H9 (cell line): ENCODE measurements at regions not wholly inside any gene's neighbourhood (a gene's known extent, or its start where the extent isn't known, plus 50 kb on each side); places are given as distances from the start of the nearest gene placed in this dataset.

Experiments used
- DNase-seq: peaks from one replicate; pipeline ENCODE4 v3.0.0-alpha.2; 2017
- H2AFZ ChIP-seq: one replicate; pipeline ENCODE4 v1.6.1; 2013; ENCODE audit warnings: mild to moderate bottlenecking, low read length, control low read depth, moderate library complexity
- H2AK5ac ChIP-seq: 2 replicates; pipeline ENCODE4 v1.6.1; 2013; ENCODE audit warnings: low read length, control low read depth, mixed read lengths; ENCODE audit not compliant: insufficient read length
- H2BK120ac ChIP-seq: one replicate; pipeline ENCODE4 v1.6.1; 2013; ENCODE audit warnings: low read depth, mild to moderate bottlenecking, low read length, control low read depth, inconsistent platforms; ENCODE audit not compliant: poor library complexity, severe bottlenecking
- H2BK12ac ChIP-seq: 2 replicates; pipeline ENCODE4 v1.6.1; 2013; ENCODE audit warnings: low read length, control low read depth, mixed read lengths, low read depth; ENCODE audit not compliant: insufficient read length
- H2BK15ac ChIP-seq: 2 replicates; pipeline ENCODE4 v1.6.1; 2013; ENCODE audit warnings: low read depth, low read length, control low read depth
- H2BK20ac ChIP-seq: one replicate; pipeline ENCODE4 v1.6.1; 2013; ENCODE audit warnings: low read depth, mild to moderate bottlenecking, low read length, control low read depth, inconsistent platforms; ENCODE audit not compliant: poor library complexity, severe bottlenecking
- H2BK5ac ChIP-seq: 2 replicates; pipeline ENCODE4 v1.6.1; 2013; ENCODE audit warnings: low read length, control low read depth, mixed read lengths; ENCODE audit not compliant: insufficient read length
- H3K14ac ChIP-seq: 2 replicates; pipeline ENCODE4 v1.6.1; 2013; ENCODE audit warnings: low read length, control low read depth; ENCODE audit not compliant: insufficient read depth
- H3K18ac ChIP-seq: 2 replicates; pipeline ENCODE4 v1.6.1; 2013; ENCODE audit warnings: low read depth, mild to moderate bottlenecking, mixed read lengths, low read length, control low read depth; ENCODE audit not compliant: insufficient read length
- H3K23ac ChIP-seq: 2 replicates; pipeline ENCODE4 v1.6.1; 2013; ENCODE audit warnings: low read length, control low read depth, mixed read lengths, low read depth; ENCODE audit not compliant: insufficient read length
- H3K23me2 ChIP-seq: 2 replicates; pipeline ENCODE4 v1.6.1; 2013; ENCODE audit warnings: low read depth, mild to moderate bottlenecking, mixed read lengths, low read length, control low read depth; ENCODE audit not compliant: insufficient read length, poor library complexity, severe bottlenecking
- H3K27ac ChIP-seq: 2 replicates; pipeline ENCODE4 v1.5.1; 2013; ENCODE audit warnings: low read length, control low read depth, mixed read lengths, low read depth; ENCODE audit not compliant: insufficient read length
- H3K27me3 ChIP-seq: 2 replicates; pipeline ENCODE4 v1.6.1; 2013; ENCODE audit warnings: low read length, control low read depth, inconsistent platforms; ENCODE audit not compliant: insufficient read depth
- H3K4ac ChIP-seq: 2 replicates; pipeline ENCODE4 v1.6.1; 2013; ENCODE audit warnings: low read depth, mild to moderate bottlenecking, control low read depth, inconsistent platforms, low read length, moderate library complexity
- H3K4me1 ChIP-seq: 2 replicates; pipeline ENCODE4 v1.6.1; 2013; ENCODE audit warnings: low read length, control low read depth, inconsistent platforms; ENCODE audit not compliant: insufficient read depth
- H3K4me2 ChIP-seq: 2 replicates; pipeline ENCODE4 v1.6.1; 2013; ENCODE audit warnings: low read length, control low read depth, mixed read lengths; ENCODE audit not compliant: insufficient read length, insufficient read depth
- H3K56ac ChIP-seq: 2 replicates; pipeline ENCODE4 v1.6.1; 2013; ENCODE audit warnings: low read depth, mild to moderate bottlenecking, mixed read lengths, low read length, control low read depth; ENCODE audit not compliant: insufficient read length
- H3K79me1 ChIP-seq: 2 replicates; pipeline ENCODE4 v1.6.1; 2013; ENCODE audit warnings: low read depth, mild to moderate bottlenecking, moderate library complexity, low read length, control low read depth, inconsistent platforms; ENCODE audit not compliant: insufficient read depth, poor library complexity, severe bottlenecking
- H3K79me2 ChIP-seq: 2 replicates; pipeline ENCODE4 v1.6.1; 2013; ENCODE audit warnings: low read length, control low read depth, inconsistent platforms; ENCODE audit not compliant: insufficient read depth
- H3K9ac ChIP-seq: 2 replicates; pipeline ENCODE4 v1.6.1; 2013; ENCODE audit warnings: low read length, control low read depth, mixed read lengths; ENCODE audit not compliant: insufficient read length; ENCODE audit errors: extremely low read depth
- H3K9me3 ChIP-seq: one replicate; pipeline ENCODE4 v1.6.1; 2013; ENCODE audit warnings: low read depth, low read length, inconsistent platforms; ENCODE audit not compliant: control insufficient read depth
- H3T11ph ChIP-seq: one replicate; pipeline ENCODE4 v1.6.1; 2013; ENCODE audit warnings: mild to moderate bottlenecking, low read length, control low read depth, inconsistent platforms
- H4K20me1 ChIP-seq: one replicate; pipeline ENCODE4 v1.6.1; 2013; ENCODE audit not compliant: control insufficient read depth, insufficient read length, insufficient read depth
- H4K5ac ChIP-seq: 2 replicates; pipeline ENCODE4 v1.6.1; 2013; ENCODE audit warnings: low read depth, mild to moderate bottlenecking, mixed read lengths, low read length, control low read depth; ENCODE audit not compliant: insufficient read length
- H4K8ac ChIP-seq: replicated peaks from 2 replicates; pipeline ENCODE4 v1.6.1; 2013; ENCODE audit warnings: low read length, control low read depth, mixed read lengths, low read depth; ENCODE audit not compliant: insufficient read length
- H4K91ac ChIP-seq: 2 replicates; pipeline ENCODE4 v1.6.1; 2013; ENCODE audit warnings: low read depth, mild to moderate bottlenecking, moderate library complexity, mixed read lengths, low read length, control low read depth; ENCODE audit not compliant: insufficient read length
- H3K27ac Mint-ChIP-seq, 3 experiments: 2 replicates in 2 of 3; 3 replicates in 1 of 3; pipeline ENCODE4 v1.8.0; 2020 to 2021; ENCODE audit warnings: mixed read lengths in 3 of 3, mild to moderate bottlenecking in 1 of 3, moderate library complexity in 1 of 3
- H3K27me3 Mint-ChIP-seq: 2 replicates; pipeline ENCODE4 v1.8.0; 2021; ENCODE audit warnings: low read depth, mild to moderate bottlenecking, moderate library complexity, mixed read lengths
- H3K36me3 Mint-ChIP-seq, 3 experiments: 2 replicates in 2 of 3; 3 replicates in 1 of 3; pipeline ENCODE4 v1.8.0; 2020 to 2021; ENCODE audit warnings: low read depth in 3 of 3, mixed read lengths in 3 of 3; ENCODE audit not compliant: insufficient read depth in 1 of 3
- H3K4me1 Mint-ChIP-seq, 2 experiments: 2 replicates each; pipeline ENCODE4 v1.8.0; 2020; ENCODE audit warnings: mixed read lengths in 2 of 2
- H3K4me3 Mint-ChIP-seq, 2 experiments: 2 replicates in 1 of 2; 3 replicates in 1 of 2; pipeline ENCODE4 v1.8.0; 2020 to 2021; ENCODE audit warnings: mild to moderate bottlenecking in 2 of 2, mixed read lengths in 2 of 2, moderate library complexity in 1 of 2
- H3K9me3 Mint-ChIP-seq, 2 experiments: 2 replicates in 1 of 2; 3 replicates in 1 of 2; pipeline ENCODE4 v1.8.0; 2020; ENCODE audit warnings: mild to moderate bottlenecking in 2 of 2, mixed read lengths in 2 of 2, moderate library complexity in 1 of 2
- WGBS: extraction: QIAGEN DNeasy Blood & Tissue Kit; methylation state at CpG from one replicate; pipeline ENCODE4 v1.1.7; 2013; ENCODE audit warnings: missing lambda C conversion rate, low lambda C conversion rate, mixed read lengths; ENCODE audit not compliant: insufficient read length; ENCODE audit errors: extremely low coverage; 5-methylcytosine and 5-hydroxymethylcytosine counted together
- TF ChIP-seq, protein P1 (sequence below): fragments of 200-600 bp; sonication (generic); conservative IDR thresholded peaks from 3 replicates; pipeline ENCODE4 v1.8.0; 2021; ENCODE audit warnings: antibody characterized with exemption, mild to moderate bottlenecking

- Histone ChIP-seq H3K4me1 (peaks cover 9% of the 10 kb centered on the region; the same call in 1 of the 2 replicates), H2BK12ac (no peak overlapping the region), H2BK20ac (no peak overlapping the region), H3K56ac (no peak overlapping the region), H3K23me2 (no peaks in the 10 kb centered on the region), H3K79me1 (no peaks in the 10 kb centered on the region), H3K27ac (peak overlapping the region; percentile 39), H2AK5ac (no peak overlapping the region), H2AFZ (no peak overlapping the region), H3K9ac (no peak overlapping the region), H3K27me3 (no peaks in the 10 kb centered on the region), H4K91ac (no peak overlapping the region), H3K79me2 (no peaks in the 10 kb centered on the region), H2BK120ac (no peak overlapping the region), H3K9me3 (no peaks in the 10 kb centered on the region), H3K14ac (no peak overlapping the region), H4K20me1 (no peaks in the 10 kb centered on the region), H4K8ac (no peak overlapping the region), H3K18ac (no peak overlapping the region), H4K5ac (no peak overlapping the region), H3K23ac (no peak overlapping the region), H3T11ph (no peak overlapping the region), H3K4me2 (peak overlapping the region; percentile 32), H2BK5ac (no peak overlapping the region), H3K4ac (no peak overlapping the region), H2BK15ac (no peak overlapping the region)
- WGBS: no CpG with 5 or more reads among the region's 2 CpGs
- Mint-ChIP-seq H3K4me1 (peaks cover 39 to 47% of the 10 kb centered on the region in 2 experiments), H3K4me3 (no peak overlapping the region), H3K27ac (peak overlapping the region in 1 of 3 experiments; percentile 97; a peak in 4 of 7 replicates), H3K36me3 (peaks cover 0 to 5% (median 0%) of the 10 kb centered on the region in 3 experiments; a peak in 2 of 7 replicates), H3K27me3 (no peaks in the 10 kb centered on the region; the same call in 1 of the 2 replicates), H3K9me3 (no peaks in the 10 kb centered on the region)
- no peak for DNase-seq
- TF ChIP-seq, protein P1, sequence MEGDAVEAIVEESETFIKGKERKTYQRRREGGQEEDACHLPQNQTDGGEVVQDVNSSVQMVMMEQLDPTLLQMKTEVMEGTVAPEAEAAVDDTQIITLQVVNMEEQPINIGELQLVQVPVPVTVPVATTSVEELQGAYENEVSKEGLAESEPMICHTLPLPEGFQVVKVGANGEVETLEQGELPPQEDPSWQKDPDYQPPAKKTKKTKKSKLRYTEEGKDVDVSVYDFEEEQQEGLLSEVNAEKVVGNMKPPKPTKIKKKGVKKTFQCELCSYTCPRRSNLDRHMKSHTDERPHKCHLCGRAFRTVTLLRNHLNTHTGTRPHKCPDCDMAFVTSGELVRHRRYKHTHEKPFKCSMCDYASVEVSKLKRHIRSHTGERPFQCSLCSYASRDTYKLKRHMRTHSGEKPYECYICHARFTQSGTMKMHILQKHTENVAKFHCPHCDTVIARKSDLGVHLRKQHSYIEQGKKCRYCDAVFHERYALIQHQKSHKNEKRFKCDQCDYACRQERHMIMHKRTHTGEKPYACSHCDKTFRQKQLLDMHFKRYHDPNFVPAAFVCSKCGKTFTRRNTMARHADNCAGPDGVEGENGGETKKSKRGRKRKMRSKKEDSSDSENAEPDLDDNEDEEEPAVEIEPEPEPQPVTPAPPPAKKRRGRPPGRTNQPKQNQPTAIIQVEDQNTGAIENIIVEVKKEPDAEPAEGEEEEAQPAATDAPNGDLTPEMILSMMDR: no peak
These were observed 65.6 kb upstream of the CTSO start for GRCh38 chr4:156019246-156019645.
